ENCODE measurements at regions not wholly inside any gene's neighbourhood (a gene's known extent, or its start where the extent isn't known, plus 50 kb on each side); places are given as distances from the start of the nearest gene placed in this dataset.

DNA sequence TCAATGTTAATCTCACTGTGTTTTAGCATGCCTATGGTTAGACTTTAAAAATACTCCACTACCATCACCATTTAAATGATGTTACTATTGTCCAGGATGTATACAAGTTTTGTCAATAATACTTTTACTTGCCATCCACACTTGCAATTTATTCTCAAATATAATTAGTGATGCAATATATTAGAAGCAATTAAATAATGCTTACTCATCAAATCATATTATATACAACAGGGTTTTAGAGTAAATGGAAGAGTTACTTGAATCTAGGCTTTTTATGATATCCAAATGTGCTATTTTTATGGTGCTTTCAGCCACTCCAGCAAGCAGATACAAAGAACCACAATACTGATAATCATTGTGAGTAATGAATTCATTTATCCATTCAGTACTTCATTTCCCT lies 461.1 kb downstream of the TMEM182 start:
- TF ChIP-seq EP300 (IDR thresholded peaks at IDR 0.05; ENCODE audit: borderline replicate concordance) (no peak), EGR1 (IDR thresholded peaks at IDR 0.05) (no peak), TCF12 (IDR thresholded peaks at IDR 0.05; ENCODE audit: low read depth) (no peak), TEAD4 (IDR thresholded peaks at IDR 0.05) (no peak), ZBTB7A (IDR thresholded peaks at IDR 0.05; ENCODE audit: low read depth) (no peak), RAD21 (IDR thresholded peaks at IDR 0.05; ENCODE audit: low read depth) (no peak), YY1 (IDR thresholded peaks at IDR 0.05; ENCODE audit: low read depth) (no peak), CEBPB (IDR thresholded peaks at IDR 0.05) (no peak), TAF1 (IDR thresholded peaks at IDR 0.05; ENCODE audit: low read depth) (no peak), CREB1 (IDR thresholded peaks at IDR 0.05; ENCODE audit: low read depth) (no peak), FOXM1 (IDR thresholded peaks at IDR 0.05; ENCODE audit: borderline replicate concordance, low read depth) (no peak), NFIC (IDR thresholded peaks at IDR 0.05) (no peak)
- TF ChIP-seq, protein P1, sequence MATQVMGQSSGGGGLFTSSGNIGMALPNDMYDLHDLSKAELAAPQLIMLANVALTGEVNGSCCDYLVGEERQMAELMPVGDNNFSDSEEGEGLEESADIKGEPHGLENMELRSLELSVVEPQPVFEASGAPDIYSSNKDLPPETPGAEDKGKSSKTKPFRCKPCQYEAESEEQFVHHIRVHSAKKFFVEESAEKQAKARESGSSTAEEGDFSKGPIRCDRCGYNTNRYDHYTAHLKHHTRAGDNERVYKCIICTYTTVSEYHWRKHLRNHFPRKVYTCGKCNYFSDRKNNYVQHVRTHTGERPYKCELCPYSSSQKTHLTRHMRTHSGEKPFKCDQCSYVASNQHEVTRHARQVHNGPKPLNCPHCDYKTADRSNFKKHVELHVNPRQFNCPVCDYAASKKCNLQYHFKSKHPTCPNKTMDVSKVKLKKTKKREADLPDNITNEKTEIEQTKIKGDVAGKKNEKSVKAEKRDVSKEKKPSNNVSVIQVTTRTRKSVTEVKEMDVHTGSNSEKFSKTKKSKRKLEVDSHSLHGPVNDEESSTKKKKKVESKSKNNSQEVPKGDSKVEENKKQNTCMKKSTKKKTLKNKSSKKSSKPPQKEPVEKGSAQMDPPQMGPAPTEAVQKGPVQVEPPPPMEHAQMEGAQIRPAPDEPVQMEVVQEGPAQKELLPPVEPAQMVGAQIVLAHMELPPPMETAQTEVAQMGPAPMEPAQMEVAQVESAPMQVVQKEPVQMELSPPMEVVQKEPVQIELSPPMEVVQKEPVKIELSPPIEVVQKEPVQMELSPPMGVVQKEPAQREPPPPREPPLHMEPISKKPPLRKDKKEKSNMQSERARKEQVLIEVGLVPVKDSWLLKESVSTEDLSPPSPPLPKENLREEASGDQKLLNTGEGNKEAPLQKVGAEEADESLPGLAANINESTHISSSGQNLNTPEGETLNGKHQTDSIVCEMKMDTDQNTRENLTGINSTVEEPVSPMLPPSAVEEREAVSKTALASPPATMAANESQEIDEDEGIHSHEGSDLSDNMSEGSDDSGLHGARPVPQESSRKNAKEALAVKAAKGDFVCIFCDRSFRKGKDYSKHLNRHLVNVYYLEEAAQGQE (IDR thresholded peaks at IDR 0.05; ENCODE audit: low read depth), result no peak
- TF ChIP-seq, protein P2, sequence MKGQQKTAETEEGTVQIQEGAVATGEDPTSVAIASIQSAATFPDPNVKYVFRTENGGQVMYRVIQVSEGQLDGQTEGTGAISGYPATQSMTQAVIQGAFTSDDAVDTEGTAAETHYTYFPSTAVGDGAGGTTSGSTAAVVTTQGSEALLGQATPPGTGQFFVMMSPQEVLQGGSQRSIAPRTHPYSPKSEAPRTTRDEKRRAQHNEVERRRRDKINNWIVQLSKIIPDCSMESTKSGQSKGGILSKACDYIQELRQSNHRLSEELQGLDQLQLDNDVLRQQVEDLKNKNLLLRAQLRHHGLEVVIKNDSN (IDR thresholded peaks at IDR 0.05), result no peak
- TF ChIP-seq, protein P3, sequence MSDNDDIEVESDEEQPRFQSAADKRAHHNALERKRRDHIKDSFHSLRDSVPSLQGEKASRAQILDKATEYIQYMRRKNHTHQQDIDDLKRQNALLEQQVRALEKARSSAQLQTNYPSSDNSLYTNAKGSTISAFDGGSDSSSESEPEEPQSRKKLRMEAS (IDR thresholded peaks at IDR 0.05), result no peak

DNA sequence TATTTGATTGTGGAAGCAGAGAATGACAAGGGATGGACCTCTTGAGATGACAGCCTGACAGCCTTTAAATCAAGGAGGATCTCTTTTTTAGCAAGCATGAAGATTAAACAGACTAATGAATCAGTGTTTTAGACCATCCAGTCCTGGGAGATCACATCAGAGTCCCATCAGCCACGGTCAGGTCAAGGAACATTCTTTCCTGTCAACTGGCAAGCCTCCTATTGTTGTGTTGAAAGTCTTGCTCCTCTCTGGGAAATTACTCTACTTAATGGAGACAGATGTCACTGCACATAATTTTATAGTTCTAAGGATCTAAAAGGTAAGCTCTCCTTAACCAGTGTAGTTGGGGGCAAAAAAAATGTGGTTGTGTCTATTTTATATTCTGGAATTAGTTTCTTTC lies 469.0 kb downstream of the TMEM182 start:
- TF ChIP-seq, protein P2 (IDR thresholded peaks at IDR 0.05), result no peak
- no peak for TF ChIP-seq TAF1 (IDR thresholded peaks at IDR 0.05; ENCODE audit: low read depth)
- TF ChIP-seq NFIC (IDR thresholded peaks at IDR 0.05), result no peak
- no peak for TF ChIP-seq CEBPB (IDR thresholded peaks at IDR 0.05)

DNA sequence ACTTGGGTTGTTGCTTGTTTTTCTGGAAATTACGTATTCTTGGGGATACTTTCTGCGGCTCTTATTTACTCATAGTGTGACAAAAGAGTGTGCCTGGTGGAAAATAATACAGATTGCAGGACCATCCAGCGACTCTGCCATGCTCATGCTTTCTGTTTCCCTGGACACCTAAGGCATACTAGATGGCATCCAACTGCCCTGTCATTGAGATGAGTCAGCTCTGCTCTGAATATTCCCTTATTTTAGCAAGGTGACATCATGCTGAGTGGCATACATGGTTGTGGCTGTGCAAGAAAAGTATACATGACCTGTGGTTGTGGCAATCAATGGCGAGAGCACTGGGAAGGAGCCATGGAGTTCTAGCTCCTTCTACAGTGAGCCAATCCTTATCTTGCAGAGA lies 471.0 kb downstream of the TMEM182 start:
- TF ChIP-seq, protein P2 (IDR thresholded peaks at IDR 0.05), result no peak
- TF ChIP-seq TEAD4 (IDR thresholded peaks at IDR 0.05), result no peak
- no peak for TF ChIP-seq NFIC (IDR thresholded peaks at IDR 0.05)
- TF ChIP-seq CREB1 (IDR thresholded peaks at IDR 0.05; ENCODE audit: low read depth), result no peak
- no peak for TF ChIP-seq EP300 (IDR thresholded peaks at IDR 0.05; ENCODE audit: borderline replicate concordance)
- no peak for TF ChIP-seq RAD21 (IDR thresholded peaks at IDR 0.05; ENCODE audit: low read depth)
- TF ChIP-seq TCF12 (IDR thresholded peaks at IDR 0.05; ENCODE audit: low read depth), result no peak
- no peak for TF ChIP-seq EGR1 (IDR thresholded peaks at IDR 0.05)
- TF ChIP-seq, protein P1 (IDR thresholded peaks at IDR 0.05; ENCODE audit: low read depth), result no peak
- TF ChIP-seq, protein P3 (IDR thresholded peaks at IDR 0.05), result no peak
- no peak for TF ChIP-seq CEBPB (IDR thresholded peaks at IDR 0.05)
- no peak for TF ChIP-seq FOXM1 (IDR thresholded peaks at IDR 0.05; ENCODE audit: borderline replicate concordance, low read depth)
- no peak for TF ChIP-seq YY1 (IDR thresholded peaks at IDR 0.05; ENCODE audit: low read depth)
- no peak for TF ChIP-seq TAF1 (IDR thresholded peaks at IDR 0.05; ENCODE audit: low read depth)
- TF ChIP-seq ZBTB7A (IDR thresholded peaks at IDR 0.05; ENCODE audit: low read depth), result no peak

DNA sequence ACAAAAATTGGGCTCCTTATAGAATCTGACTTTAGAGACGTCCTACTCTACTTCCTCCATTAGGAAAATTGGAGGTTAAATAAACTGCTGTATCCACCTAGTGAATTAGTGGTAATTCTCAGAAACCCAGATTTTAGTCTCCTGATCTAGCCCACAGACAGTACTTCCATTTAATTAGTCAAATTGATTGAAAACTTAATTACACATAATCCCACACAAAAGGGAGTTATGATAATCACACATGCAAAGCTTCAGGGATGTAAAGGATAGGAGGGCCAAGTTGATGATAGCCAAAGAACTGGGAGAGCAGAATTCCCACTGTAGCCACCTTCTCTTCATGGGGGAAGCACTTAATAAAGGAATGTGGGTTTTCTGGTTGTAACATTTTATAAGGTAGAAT lies 471.9 kb downstream of the TMEM182 start:
- TF ChIP-seq TEAD4 (IDR thresholded peaks at IDR 0.05) (no peak), TCF12 (IDR thresholded peaks at IDR 0.05; ENCODE audit: low read depth) (no peak), FOXM1 (IDR thresholded peaks at IDR 0.05; ENCODE audit: borderline replicate concordance, low read depth) (no peak), CEBPB (IDR thresholded peaks at IDR 0.05) (no peak), RAD21 (IDR thresholded peaks at IDR 0.05; ENCODE audit: low read depth) (no peak), YY1 (IDR thresholded peaks at IDR 0.05; ENCODE audit: low read depth) (no peak), EP300 (IDR thresholded peaks at IDR 0.05; ENCODE audit: borderline replicate concordance) (no peak), TAF1 (IDR thresholded peaks at IDR 0.05; ENCODE audit: low read depth) (no peak)
- TF ChIP-seq, protein P2 (IDR thresholded peaks at IDR 0.05), result no peak
- TF ChIP-seq, protein P1 (IDR thresholded peaks at IDR 0.05; ENCODE audit: low read depth), result no peak

Measured in Ishikawa (cell line).